ENCODE measurements at regions not wholly inside any gene's neighbourhood (a gene's known extent, or its start where the extent isn't known, plus 50 kb on each side); places are given as distances from the start of the nearest gene placed in this dataset.

DNA sequence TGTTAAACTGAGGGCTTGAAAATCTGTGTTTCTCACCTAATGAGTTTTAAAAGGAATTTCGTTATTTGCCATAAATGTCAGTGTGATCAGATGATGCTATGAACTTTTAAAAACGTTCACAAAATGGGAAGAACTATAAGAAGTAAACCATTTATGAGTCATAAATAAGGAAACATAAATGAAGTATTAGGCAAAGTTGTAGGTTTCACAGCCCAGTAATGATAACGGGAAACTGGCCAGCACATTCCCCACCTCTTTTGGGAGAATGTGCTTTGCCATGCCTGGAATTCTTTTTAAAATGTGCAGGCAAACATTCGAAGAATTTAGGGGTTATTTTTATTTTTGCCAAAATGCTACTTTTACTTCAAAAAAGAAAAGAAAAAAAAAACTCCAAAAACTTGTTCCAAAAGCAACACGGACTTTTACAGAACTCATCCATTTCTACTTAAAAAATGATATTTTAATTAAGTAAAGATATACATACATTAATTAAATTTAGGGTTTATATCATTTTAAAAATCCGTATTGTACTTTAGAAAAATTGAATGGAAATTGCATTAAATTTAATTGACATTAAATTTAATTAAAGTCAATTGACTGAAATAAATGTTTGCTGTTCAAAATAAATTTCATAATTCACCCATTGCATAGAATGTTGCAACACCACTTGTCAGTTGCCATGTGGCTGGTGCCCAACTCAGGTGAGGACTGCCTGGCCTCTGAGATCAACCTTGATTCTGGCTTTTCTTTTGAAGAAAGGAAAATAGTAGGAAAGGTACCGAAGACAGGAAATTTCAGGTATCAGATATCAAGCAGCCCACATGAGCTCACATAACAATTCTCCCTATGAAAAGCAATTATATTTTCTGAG lies 1198.5 kb downstream of the EFNB2 start:
- DNase-seq = no peak

GRCh38 chr13:105334211-105334610 lies 1201.3 kb downstream of the EFNB2 start:
- no peak for DNase-seq

DNA sequence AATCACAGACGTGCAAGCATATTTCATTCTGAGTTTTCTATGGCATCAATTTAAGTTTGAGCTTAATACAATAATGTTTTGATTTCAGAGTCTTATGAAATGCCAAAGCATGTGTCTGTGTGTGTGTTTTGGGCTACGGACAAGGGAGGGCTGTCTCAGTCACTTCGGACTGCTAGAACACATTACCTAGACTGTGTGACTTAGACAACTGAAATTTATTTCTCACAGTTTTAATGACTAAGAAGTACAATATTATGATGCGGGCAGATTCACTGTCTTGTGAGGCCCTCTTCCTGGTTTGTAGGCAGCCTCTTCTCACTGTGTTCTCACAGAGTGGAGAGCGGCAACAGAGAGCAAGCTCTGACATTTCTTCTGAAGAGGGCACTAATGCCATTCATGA lies 1202.0 kb downstream of the EFNB2 start:
- DNase-seq = no peak

DNA sequence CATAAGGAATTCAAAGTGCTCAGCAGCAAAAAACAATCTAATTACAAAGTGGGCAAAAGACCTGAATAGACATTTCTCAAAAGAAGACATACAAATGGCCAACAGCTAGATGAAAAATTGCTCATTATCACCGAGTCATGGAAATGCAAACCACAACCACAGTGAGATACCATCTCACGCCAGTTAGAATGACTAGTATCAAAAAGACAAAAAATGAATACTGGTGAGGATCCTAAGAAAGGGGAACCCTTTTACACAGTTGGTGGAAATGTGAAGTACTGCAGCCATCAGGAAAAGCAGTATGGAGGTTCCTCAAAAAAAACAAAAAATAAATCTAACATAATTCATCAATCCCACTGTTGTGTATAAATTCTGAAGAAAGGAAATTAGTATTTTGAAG lies 1206.1 kb downstream of the EFNB2 start:
- DNase-seq = no peak

GRCh38 chr13:105328212-105328611 lies 1207.2 kb downstream of the EFNB2 start:
- no peak for DNase-seq

DNA sequence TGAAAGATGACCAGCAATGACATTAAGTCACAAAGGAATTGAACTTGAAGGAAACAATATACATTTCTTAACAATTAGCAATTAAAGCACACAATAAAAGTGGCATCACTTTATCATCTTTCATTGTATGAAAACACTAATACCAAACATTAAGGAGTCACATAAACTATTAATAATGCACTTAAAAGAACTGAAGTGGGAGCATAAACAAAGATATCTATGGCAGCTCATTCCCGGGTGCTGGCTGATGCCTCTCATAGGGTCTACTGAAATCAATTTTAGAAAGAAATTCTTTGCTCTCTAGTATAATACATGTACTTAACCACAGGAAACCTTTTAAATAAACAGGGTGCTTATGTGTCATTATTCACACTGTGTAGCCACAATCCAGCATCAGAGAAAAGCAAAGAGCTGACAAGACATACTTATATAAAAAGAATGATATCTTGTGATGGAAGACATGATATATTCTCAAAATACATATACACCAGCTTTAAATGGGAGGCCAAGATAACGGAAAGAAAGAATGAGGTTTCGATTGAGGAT lies 1207.8 kb downstream of the EFNB2 start:
- no peak for DNase-seq

GRCh38 chr13:105319875-105320274 lies 1215.6 kb downstream of the EFNB2 start:
- DNase-seq = no peak

GRCh38 chr13:105316731-105317130 lies 1218.7 kb downstream of the EFNB2 start:
- DNase-seq = no peak

DNA sequence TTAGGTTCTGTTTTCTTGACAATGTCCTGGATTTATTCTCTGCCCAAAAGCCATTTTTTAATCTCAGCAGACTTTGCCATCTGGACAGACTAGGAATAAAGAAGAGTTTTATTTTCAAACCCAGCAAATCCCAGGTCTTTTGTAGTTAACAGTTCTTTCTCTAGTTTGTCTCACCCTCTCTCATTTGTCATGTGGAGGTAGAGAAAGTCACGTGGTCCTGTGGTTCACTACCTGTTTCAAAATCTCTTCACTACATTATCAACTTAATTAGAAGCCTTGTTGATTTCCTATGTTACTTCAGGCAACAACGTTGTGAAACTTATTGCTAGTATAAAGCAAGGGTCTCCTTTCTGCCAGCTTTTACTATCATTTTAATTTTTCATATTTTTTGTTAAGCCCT lies 1222.6 kb downstream of the EFNB2 start:
- no peak for DNase-seq

- no peak for DNase-seq
Observed at GRCh38 chr13:105311094-105311493, 1224.4 kb downstream of the EFNB2 start.

- no peak for DNase-seq
Observed at GRCh38 chr13:105307776-105308175, 1227.7 kb downstream of the EFNB2 start.

DNA sequence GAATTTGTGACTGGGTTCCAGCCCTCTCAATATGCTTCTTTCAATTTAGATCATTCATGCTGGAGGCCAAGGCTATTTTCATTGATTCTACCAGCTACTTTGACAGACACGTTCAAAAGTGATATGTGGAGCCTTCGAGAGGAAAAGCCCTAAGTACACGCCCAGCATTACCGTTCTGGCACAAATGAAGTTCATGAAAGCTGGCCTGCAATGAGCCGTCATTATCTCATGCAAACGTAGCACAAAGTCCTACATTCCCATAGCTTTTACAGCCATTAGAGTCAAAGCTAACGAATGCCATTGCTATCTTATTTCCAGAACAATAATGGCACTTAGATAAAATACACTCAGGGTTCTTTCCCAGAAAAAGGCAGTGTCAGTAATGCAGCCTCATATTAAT lies 1237.6 kb downstream of the EFNB2 start:
- no peak for DNase-seq

DNA sequence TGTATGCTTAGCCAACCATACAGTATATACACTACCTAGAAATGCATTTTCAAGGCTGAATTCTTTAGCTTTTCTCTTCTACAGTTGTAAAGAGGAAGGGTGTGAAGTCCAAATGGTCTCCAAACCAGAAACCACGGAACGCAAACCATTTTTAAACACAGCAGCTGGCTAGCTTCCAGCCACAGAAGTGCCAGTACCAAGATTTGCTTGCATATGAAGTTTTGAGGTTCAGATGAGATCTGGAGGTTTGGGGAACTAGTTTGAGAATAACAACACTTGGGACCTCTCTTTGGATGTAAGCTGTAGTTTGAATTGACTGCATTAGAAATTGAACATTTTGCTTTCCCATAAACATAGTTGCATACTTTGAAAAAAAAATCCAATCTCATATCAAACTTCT lies 1243.5 kb downstream of the EFNB2 start:
- DNase-seq = no peak

GRCh38 chr13:105290596-105290995 lies 1244.9 kb downstream of the EFNB2 start:
- no peak for DNase-seq

DNA sequence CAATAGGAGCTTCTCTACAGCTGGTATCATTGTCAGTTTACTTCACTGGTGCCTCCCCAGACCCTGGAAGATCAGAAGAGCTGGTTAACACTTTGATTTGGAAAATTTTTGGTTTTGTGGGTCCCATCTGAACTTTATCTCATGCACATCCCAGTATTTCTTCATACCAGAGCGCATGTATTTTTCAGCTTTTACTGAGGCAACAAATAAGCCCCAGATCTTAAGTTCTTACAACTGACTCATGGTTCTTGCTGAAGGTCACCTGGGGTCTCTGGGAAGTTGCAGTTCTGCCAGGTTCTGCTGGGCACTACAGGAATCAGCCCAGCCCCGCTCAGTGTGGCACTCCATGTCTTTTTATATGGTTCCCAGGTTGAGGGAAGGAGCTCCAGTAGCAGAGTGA lies 1249.9 kb downstream of the EFNB2 start:
- no peak for DNase-seq

DNA sequence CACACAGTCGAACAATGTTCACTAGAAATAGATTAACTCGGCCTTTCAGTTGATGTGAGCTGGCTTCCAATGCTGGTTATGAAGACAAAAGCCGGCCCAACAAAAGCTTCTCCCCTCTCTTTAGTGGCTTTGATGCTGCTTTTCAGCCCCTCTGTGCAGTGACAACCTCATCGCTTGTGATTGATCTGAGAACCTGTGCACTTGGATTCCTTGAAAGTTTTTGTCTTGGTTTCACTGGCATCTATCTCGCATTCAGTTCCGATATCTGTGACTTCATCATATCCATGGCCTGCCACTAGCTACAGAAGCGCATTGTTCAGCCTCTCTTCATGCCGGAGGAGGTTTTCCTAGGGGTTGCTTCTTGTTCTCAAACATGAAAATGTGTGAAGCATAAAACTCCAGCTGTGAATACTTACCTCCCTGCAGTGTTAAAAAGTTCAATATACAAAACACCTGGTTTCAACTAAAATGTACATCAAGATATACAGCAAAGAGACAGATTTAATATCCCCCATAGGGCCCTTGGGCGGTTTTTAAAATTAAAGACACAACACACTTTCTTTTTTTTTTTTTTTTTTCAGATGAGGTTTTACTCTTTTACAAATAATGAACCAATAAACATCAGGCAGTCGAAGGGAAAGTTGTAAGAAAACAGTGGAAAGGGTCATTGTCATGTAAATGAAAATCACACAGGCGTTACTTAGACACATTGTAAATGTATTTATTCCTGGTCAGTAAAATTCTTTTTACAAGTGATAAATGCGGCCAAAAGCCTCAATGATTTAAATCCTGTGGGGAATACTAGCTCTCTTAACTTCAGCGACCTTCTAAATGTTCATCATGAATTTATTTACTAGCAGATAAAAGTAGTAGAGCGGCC lies 1252.8 kb downstream of the EFNB2 start:
- DNase-seq = no peak

GRCh38 chr13:105278943-105279381 lies 1256.5 kb downstream of the EFNB2 start:
- no peak for DNase-seq

DNA sequence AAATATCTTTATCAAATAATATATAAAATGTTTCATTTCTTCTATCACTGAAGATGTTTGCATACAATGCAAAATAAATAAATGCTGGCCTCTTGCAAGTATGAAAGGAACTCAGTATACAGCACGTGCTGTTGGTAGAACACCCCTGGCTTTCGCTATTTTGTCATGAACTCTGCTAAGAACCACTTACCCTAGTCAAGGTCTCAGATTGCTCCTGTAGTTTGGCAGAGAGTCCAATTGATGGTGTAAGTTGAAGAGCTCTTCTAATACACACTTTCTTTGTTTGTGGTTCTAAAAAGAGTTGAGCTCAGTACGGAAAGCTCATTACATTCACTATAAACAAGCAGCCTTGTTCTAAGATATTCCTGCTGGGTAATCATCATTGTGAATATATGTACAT lies 1258.9 kb downstream of the EFNB2 start:
- DNase-seq = no peak

DNA sequence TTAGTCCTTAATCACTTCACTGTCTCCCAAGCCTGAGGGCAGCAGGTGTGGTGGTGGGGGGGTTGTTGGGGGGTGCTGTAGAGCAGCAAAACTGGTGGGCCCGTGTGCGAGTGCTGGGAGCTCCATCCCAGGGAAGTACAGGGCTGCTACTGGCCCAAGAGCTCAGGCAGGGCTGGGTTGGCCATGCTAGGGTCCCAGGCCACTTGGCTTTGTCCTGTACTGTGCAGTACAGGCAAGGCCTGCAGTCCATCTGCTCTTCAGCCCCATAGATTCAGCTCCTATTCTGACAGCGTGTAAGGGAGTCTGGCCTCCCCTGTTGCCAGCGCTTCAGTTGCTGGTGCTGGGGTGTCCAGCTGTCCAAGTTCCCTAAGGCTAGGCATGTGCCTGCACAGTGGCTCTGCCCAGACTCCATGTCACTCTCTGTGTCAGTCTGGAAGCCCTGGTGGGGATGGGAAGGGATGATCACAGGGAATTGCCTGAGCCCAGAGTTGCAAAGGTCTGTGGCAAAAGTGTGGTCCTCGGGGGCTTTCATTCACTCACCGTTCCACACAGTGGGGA lies 1261.7 kb downstream of the EFNB2 start:
- DNase-seq = no peak

DNA sequence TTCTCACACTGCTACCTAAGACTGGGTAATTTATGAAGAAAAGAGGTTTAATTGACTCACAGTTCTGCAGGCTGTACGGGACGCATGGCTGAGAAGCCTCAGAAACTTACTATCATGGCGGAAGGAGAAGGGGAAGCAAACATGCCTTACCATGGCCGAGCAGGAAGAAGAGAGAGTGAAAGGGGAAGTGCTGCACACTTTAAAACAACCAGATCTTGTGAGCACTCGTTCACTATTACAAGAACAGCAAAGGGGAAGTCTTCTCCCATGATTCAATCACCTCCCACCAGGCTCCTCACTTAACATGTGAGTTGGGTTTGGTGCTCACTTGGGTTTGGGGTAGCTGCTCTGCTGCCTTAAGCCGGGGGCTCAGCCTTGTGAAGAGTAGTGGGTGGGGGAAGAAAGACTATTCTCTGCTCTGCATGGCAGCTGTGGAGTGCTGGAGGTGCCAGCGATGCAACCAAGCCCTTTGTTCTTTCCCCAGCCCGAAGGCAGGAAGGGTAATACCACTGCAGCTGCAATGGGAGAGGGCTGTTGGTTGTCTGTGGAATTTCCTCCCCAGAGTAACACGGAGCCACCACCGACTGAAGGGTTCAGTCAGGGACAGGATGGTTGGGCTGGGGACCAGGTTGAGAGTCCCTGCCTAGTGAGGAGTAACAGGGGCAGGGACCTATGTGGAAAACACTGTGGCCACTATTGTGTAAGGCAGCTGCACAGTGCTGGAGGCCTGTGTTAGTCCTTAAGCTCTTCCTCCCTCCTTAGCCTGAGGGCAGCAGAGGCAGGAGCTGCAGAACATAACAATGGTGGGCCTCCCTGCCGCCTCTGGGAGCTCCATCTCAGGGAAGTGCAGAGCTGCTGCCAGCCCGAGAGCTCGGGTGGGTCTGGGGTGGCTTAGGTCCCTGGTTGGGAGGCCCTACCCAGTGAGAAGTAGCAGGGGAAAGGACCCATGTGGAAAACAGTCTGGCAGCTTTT lies 1262.5 kb downstream of the EFNB2 start:
- DNase-seq = no peak

DNA sequence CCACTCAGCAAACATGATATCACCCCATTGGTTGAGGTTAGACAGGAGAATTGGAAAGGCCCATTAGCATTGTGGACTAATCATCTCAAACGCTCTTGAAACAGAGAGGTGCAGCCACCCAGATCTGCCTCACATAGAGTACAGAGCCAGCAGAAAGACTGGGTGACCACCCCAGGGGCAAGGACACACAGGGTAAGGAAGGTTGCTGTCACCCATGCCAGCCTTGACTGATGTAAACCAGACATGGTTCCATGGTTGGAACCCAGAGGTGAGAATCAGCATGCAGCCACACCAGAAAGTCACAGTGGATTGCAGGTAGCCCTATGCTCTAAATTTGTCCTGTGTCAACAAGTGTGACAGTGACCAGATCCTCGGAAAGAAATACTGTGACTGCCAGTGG lies 1268.8 kb downstream of the EFNB2 start:
- no peak for DNase-seq

GRCh38 chr13:105262579-105262978 lies 1272.9 kb downstream of the EFNB2 start:
- DNase-seq = no peak
